ENCODE measurements at regions not wholly inside any gene's neighbourhood (a gene's known extent, or its start where the extent isn't known, plus 50 kb on each side); places are given as distances from the start of the nearest gene placed in this dataset.

- no peaks in the 10 kb centered on the region for H3K27me3 Mint-ChIP-seq (ENCODE audit: low read depth)
- TF ChIP-seq, protein P1, sequence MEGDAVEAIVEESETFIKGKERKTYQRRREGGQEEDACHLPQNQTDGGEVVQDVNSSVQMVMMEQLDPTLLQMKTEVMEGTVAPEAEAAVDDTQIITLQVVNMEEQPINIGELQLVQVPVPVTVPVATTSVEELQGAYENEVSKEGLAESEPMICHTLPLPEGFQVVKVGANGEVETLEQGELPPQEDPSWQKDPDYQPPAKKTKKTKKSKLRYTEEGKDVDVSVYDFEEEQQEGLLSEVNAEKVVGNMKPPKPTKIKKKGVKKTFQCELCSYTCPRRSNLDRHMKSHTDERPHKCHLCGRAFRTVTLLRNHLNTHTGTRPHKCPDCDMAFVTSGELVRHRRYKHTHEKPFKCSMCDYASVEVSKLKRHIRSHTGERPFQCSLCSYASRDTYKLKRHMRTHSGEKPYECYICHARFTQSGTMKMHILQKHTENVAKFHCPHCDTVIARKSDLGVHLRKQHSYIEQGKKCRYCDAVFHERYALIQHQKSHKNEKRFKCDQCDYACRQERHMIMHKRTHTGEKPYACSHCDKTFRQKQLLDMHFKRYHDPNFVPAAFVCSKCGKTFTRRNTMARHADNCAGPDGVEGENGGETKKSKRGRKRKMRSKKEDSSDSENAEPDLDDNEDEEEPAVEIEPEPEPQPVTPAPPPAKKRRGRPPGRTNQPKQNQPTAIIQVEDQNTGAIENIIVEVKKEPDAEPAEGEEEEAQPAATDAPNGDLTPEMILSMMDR (conservative IDR thresholded peaks at IDR 0.05), result no peak
- peaks cover 12% of the 10 kb centered on the region for H3K9me3 Mint-ChIP-seq
- no peak overlapping the region for H3K27ac Mint-ChIP-seq (ENCODE audit: unreplicated experiment)
- H3K4me1 Mint-ChIP-seq, result no peaks in the 10 kb centered on the region
- no peaks in the 10 kb centered on the region for H3K36me3 Mint-ChIP-seq (ENCODE audit: low read depth)
- no peak overlapping the region for H3K4me3 Mint-ChIP-seq
- DNase-seq (ENCODE audit: low read depth, low spot score), result no peak
Observed at GRCh38 chr12:102638777-102639176, 158.4 kb upstream of the IGF1 start.

DNA sequence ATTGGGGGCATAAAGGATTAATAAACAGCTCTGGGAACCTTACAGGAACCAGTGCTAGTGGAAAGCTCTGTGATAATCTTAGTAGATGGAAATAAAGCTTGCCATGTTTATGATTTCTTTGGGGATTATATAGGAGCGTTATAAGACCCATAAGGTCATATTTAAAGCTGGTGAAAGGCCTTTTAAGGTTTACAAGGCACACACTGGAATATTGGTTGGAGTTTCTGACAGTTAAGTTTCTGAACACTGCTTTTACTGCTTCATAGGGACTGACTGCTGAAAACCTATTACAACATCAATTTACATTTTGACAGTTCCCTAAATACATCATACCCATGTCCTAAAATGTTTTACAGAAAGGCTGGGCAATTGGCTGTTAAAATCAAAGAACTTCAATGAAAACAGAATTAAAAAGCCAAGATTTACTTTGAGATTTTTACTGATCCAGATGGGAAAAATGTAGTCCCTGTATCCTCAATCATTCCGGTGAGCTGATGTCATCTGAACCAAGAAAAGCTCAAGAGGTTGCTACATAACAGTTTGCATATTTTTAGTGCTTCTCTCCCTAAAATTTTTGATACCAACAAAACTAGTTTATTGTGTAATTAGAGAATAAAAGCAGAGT lies 153.7 kb upstream of the IGF1 start:
- no peak overlapping the region for H3K4me3 Mint-ChIP-seq
- H3K9me3 Mint-ChIP-seq, result no peaks in the 10 kb centered on the region
- no peak for DNase-seq (ENCODE audit: low read depth, low spot score)
- H3K27ac Mint-ChIP-seq (ENCODE audit: unreplicated experiment), result no peak overlapping the region
- no peaks in the 10 kb centered on the region for H3K27me3 Mint-ChIP-seq (ENCODE audit: low read depth)
- no peaks in the 10 kb centered on the region for H3K4me1 Mint-ChIP-seq
- TF ChIP-seq, protein P1 (conservative IDR thresholded peaks at IDR 0.05), result no peak
- no peaks in the 10 kb centered on the region for H3K36me3 Mint-ChIP-seq (ENCODE audit: low read depth)

DNA sequence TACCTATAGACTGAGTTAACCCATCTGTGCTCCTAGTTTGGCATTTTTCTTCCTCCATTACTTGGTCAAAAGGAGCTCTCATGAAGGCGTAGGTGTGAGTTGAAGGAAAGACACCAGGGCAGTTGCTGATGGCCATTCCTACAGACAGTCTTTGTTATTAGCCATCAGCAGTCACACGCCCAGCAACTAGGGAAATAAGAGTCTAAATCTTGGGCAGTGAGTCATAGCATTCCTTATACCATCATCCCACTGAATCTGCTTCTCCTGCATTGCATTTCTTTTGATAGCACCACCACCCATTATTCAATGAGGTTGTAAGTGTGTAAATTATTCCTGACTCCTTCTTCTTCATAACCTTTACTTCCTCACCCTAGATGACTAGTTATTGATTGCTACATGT lies 150.9 kb upstream of the IGF1 start:
- peaks cover 5% of the 10 kb centered on the region for H3K36me3 Mint-ChIP-seq (ENCODE audit: low read depth)
- no peak overlapping the region for H3K4me3 Mint-ChIP-seq
- H3K4me1 Mint-ChIP-seq, result no peaks in the 10 kb centered on the region
- no peaks in the 10 kb centered on the region for H3K27me3 Mint-ChIP-seq (ENCODE audit: low read depth)
- TF ChIP-seq, protein P1 (conservative IDR thresholded peaks at IDR 0.05), result no peak
- no peak overlapping the region for H3K27ac Mint-ChIP-seq (ENCODE audit: unreplicated experiment)
- DNase-seq (ENCODE audit: low read depth, low spot score), result no peak
- peaks cover 10% of the 10 kb centered on the region for H3K9me3 Mint-ChIP-seq

GRCh38 chr12:102629262-102629888 lies 149.0 kb upstream of the IGF1 start:
- H3K36me3 Mint-ChIP-seq (ENCODE audit: low read depth), result peaks cover 7% of the 10 kb centered on the region
- no peak for DNase-seq (ENCODE audit: low read depth, low spot score)
- no peak overlapping the region for H3K27ac Mint-ChIP-seq (ENCODE audit: unreplicated experiment)
- TF ChIP-seq, protein P1 (conservative IDR thresholded peaks at IDR 0.05), result no peak
- no peaks in the 10 kb centered on the region for H3K4me1 Mint-ChIP-seq
- no peak overlapping the region for H3K4me3 Mint-ChIP-seq
- no peaks in the 10 kb centered on the region for H3K27me3 Mint-ChIP-seq (ENCODE audit: low read depth)
- H3K9me3 Mint-ChIP-seq, result peaks cover 12% of the 10 kb centered on the region

DNA sequence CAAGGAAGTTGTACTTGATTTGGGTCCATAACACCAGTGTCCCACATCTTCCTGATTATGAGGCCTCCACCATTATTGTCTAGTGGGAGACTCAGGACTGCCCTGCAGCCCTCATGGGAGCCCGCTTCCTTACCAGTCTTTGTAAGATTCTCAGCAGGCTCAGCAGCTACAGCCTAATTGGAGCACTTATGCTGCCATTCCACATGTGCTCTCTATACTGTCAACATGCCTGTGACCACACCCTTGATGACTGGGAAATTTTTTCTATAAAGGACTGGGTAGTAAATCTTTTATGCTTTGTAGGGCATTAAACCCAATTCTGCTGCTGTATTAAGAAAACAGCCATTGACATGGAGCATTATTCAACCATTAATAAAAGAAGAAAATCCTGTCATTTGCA lies 145.5 kb upstream of the IGF1 start:
- Mint-ChIP-seq H3K27me3 (ENCODE audit: low read depth) (no peaks in the 10 kb centered on the region), H3K27ac (ENCODE audit: unreplicated experiment) (no peak overlapping the region), H3K4me1 (no peaks in the 10 kb centered on the region), H3K36me3 (ENCODE audit: low read depth) (peaks cover 7% of the 10 kb centered on the region), H3K4me3 (no peak overlapping the region), H3K9me3 (peaks cover 17% of the 10 kb centered on the region)
- DNase-seq (ENCODE audit: low read depth, low spot score), result no peak
- TF ChIP-seq, protein P1 (conservative IDR thresholded peaks at IDR 0.05), result no peak

All from neural crest cell (in vitro differentiated cells).